GM18861 (cell line): ENCODE measurements at regions not wholly inside any gene's neighbourhood (a gene's known extent, or its start where the extent isn't known, plus 50 kb on each side); places are given as distances from the start of the nearest gene placed in this dataset.

Experiments used
- ATAC-seq: cut with Tn5 transposase; IDR thresholded peaks from one replicate; pipeline ENCODE4 v1.9.1; 2021; ENCODE audit not compliant: unreplicated experiment

DNA sequence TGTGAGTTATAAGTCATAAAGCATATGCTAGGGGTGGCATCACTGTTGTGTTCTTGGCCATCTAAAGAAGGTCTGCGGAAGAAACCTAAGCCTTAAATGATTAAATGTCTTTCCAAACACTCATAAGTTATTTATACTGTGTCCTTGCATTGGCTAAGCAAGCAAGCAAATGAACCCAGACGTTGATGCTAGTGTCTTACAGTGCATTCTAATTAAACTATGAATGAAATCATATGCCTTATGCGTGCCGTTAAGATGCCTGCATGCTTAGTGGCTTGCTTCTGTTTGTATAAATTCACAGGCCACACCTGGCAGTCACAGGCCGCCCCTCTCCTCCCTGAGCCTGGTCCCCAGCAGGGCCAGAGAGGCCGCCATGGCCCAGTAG is 49.9 kb downstream of the RIN2 start:
- no peak for ATAC-seq

- ATAC-seq = no peak
Observed at GRCh38 chr20:19808498-19808897, 50.4 kb downstream of the RIN2 start.

DNA sequence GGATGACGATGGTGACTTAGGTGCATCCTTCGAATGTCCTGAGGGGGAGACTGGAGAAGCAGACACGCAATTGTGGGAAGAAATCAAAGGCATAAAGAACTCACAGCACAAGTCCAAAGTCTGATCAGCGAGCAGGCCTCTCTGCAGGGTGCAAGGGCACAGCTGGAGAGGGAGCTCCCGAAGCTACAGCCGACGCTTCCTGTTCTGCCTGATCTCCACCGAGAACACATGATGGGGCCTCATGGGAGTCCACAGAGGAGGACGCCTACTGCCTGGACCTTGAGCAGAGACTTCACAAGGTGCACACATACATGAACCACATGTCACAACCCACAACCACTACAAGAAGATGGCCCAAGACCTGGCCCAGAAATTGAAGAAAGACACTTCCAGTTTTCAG is 51.4 kb downstream of the RIN2 start:
- ATAC-seq = no peak

GRCh38 chr20:19811231-19811630 is 53.2 kb downstream of the RIN2 start:
- no peak for ATAC-seq

DNA sequence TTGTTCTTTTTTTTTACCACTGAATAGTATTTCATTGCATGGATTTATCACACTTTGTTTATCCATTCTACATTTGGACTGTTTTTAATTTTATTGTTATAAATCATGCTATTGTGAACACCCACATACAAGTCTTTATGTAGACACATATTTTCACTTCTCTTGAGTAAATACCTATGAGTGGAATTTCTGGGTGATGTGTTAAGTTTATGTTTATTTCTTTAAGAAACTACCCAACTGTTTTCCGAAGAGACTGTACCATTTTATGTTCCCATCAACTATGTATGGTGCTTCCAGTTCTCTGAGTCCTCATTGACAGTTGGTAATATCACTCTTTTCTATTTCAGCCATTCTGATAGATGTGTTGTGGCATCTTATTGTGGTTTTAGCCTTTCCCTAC is 54.0 kb downstream of the RIN2 start:
- no peak for ATAC-seq

- ATAC-seq = no peak
Observed at GRCh38 chr20:19812696-19813095, 54.6 kb downstream of the RIN2 start.

GRCh38 chr20:19813846-19814640 is 56.0 kb downstream of the RIN2 start:
- ATAC-seq = no peak

DNA sequence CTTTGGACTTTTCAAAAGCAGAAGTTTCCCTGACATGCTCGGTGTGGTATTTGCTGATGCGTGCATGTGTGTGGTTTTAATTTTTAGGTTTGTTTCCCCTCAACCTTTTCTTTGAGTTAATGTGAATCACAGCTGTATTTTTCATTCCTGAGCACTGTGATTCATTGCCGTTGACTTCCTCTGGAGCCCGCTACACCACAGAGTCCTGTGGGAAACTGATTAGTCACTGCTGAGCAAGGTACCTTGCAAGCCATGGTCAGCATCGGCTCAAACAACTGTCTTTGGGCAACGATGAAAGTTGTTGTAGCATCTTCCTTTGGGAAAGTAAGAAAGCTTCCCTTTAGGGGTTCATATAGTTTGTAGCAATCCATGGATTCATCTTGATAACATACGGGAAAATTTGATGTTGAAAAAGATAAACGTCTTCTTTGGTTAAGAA is 57.5 kb downstream of the RIN2 start:
- ATAC-seq = no peak

GRCh38 chr20:19816386-19816785 is 58.3 kb downstream of the RIN2 start:
- ATAC-seq = no peak

GRCh38 chr20:19817017-19817416 is 59.0 kb downstream of the RIN2 start:
- no peak for ATAC-seq

DNA sequence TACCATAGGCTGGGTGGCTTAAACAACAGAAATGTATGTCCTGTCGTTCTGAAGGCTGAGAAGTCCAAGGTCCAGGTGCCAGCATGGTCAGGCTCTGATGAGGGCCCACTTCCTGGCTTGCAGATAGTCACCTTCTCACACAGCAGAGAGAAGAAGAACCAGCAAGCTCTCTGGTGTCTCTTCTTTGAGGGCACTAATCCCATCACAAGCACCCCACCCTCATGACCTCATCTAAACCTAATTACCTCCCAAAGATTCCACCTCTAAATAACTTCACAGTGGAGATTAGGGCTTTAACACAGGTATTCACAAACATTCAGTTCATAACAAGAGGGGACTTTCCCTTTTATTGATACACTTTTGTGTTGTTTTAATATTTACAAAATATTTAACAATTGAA is 61.1 kb downstream of the RIN2 start:
- ATAC-seq = no peak

DNA sequence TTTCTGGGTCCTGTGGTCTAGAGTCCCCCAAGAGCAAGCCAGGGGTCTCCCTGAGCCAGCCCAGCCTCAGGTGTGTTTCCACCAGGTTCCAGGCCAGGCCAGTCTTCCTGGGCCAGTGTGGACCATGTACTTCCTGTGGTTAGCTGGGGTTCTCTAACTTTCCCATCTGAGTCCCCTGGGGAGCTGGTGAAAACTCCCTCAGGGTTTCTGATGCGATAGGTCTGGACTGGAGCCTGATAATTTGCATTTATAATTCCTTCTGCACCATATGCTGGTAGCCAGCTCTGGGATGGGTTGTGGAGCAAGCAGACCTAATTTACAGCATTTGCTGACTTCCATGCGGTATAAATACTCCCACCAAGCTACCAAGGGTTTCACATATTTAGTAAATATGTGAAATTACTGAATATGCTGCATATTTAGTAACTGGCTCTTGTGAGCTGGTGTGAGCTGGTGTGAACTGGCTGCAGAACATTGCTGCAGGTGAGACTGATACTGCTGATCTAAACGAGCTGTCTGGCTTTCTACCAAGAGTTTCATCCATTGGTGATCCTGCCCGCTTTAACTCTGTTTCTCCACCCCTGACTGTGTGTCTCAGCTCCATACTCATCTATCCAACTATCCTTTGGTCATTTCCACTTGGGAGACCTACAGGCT is 62.6 kb downstream of the RIN2 start:
- ATAC-seq = peak; percentile 43

DNA sequence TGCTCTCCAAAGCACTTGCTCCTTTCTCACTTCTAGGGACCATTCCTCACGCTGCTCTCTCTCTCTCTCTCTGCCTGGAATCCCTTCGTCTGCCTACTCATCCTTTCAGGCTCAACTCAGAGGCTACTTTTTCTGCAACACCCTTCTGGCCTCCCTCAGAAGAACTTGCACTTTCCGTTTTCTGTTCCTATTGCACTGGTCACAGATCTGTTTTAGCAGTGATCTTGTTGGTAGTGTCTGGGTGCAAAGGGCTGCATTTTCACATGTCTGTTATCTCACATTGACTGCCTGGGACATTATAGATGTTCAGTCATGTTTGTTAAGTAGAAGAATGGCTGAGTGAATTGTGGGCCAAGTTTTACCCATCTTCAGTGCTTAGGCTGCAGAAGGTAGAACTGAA is 63.5 kb downstream of the RIN2 start:
- no peak for ATAC-seq

DNA sequence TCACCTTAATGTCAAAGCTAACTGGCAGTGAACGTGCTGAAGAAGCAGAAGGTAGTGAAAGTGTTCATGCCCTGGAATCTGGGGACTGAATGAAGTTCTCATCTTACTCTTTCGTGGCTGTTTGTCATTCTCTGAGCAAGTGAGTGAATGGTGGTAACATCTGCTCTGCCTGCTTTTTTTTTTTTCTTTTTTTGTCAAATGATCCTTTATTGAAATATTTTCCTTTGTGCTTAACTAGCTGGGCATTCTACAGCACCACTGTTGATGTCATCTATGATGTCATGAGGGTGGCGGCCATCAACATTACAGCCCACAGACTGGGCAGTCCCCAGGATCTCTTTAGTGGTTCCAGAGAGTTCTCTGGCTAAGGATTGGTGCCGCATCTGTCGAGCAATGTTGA is 65.2 kb downstream of the RIN2 start:
- no peak for ATAC-seq

DNA sequence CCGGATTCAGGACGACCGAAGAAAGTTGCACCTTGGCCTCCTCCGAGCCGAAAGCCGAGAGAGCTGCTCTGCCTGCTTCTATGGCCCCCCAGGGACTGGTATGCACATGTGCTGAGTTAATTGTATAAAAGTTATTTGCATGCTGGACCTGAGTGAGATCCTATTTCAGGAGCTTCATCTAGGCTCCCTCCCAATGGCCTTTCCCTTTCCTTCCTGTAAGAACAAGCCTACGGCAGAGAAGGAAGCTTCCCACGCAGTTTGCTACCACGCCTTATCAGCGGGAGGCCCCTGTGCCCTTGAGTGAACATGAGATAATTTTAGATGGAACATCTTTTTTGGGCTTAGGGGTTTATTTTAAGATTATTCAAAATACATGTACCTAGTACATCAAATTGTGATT is 65.9 kb downstream of the RIN2 start:
- ATAC-seq = no peak

DNA sequence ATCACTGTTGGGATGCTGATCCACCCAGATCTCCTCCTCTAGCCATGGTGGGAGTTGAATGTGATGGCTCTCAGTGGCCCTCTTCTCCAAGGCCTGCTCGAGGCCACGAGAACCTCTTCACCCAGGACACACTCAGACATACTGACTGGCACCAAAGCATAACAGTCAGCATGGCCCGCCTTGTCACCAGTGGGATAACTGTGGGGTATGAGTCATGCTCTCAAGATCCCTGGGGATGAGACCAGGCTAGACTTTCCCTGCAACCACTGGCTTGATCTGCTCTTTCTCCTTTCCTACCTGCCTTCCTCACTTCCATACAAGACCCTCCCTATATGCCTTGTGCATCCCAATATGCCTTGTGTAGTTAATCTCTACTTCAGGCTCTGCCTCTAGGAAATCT is 66.8 kb downstream of the RIN2 start:
- ATAC-seq = no peak

- no peak for ATAC-seq
Observed at GRCh38 chr20:19826179-19826914, 68.3 kb downstream of the RIN2 start.

DNA sequence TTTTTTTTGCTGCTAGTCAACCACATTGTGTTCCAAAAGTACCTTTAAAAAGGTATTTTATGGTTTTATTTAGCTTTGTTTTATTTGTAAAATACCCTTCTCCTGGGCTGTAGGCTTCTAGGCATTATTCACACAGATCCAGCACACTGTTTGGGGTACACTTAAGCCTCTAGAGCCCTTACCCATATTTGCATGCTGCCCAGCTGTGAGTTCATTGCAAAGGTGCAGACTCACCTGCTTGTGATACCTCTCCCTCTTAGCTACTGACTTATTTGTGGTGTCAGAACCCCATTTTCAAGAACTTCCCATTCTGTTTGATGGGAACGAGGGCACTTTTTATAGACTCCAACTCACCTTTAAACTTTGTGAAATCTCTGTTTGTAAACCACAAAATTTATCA is 69.8 kb downstream of the RIN2 start:
- ATAC-seq = no peak

DNA sequence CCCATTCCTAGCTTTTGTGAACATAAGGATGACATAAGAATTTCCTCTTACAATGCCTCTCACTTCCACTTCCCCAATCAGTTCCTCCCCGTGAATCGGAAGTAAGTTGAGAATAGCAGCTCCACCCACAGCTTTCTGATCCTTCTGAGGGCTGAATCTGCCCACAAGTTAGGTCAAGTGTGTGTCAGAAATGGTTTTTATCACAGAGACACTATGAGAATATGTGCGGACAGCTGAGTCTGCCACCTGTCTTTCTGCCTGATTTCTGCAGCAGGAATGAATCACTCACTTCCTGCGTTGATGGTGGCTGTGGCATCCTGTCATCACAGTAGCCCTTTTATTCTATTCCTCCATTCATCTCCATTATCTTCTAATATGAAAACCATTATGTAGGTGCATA is 70.2 kb downstream of the RIN2 start:
- peak; percentile 94 for ATAC-seq

GRCh38 chr20:19830211-19830785 is 72.2 kb downstream of the RIN2 start:
- no peak for ATAC-seq

GRCh38 chr20:19832875-19833274 is 74.8 kb downstream of the RIN2 start:
- no peak for ATAC-seq

GRCh38 chr20:19833395-19833794 is 75.3 kb downstream of the RIN2 start:
- no peak for ATAC-seq
